Nephron progenitor cell (in vitro differentiated cells): ENCODE measurements at regions not wholly inside any gene's neighbourhood (a gene's known extent, or its start where the extent isn't known, plus 50 kb on each side); places are given as distances from the start of the nearest gene placed in this dataset.

Source experiments
- DNase-seq: peaks from one replicate; pipeline ENCODE4 v3.0.0; 2021
- H3K27ac Mint-ChIP-seq: 2 replicates; pipeline ENCODE4 v1.8.0; 2021; ENCODE audit warnings: mild to moderate bottlenecking, moderate library complexity, mixed read lengths
- H3K27me3 Mint-ChIP-seq: 2 replicates; pipeline ENCODE4 v1.8.0; 2021; ENCODE audit warnings: mild to moderate bottlenecking, low read depth, mixed read lengths; ENCODE audit not compliant: poor library complexity
- H3K36me3 Mint-ChIP-seq: 2 replicates; pipeline ENCODE4 v1.8.0; 2021; ENCODE audit warnings: low read depth, mixed read lengths
- H3K4me1 Mint-ChIP-seq: 2 replicates; pipeline ENCODE4 v1.8.0; 2021; ENCODE audit warnings: mixed read lengths
- H3K4me3 Mint-ChIP-seq: 2 replicates; pipeline ENCODE4 v1.8.0; 2021; ENCODE audit warnings: mild to moderate bottlenecking, moderate library complexity, mixed read lengths
- H3K9me3 Mint-ChIP-seq: 2 replicates; pipeline ENCODE4 v1.8.0; 2021; ENCODE audit warnings: mild to moderate bottlenecking, moderate library complexity, mixed read lengths
- TF ChIP-seq, protein P1 (sequence below): fragments of 200-600 bp; sonication (generic); IDR thresholded peaks from 2 replicates; pipeline ENCODE4 v1.5.0; 2021; ENCODE audit warnings: antibody characterized with exemption

- TF ChIP-seq, protein P1, sequence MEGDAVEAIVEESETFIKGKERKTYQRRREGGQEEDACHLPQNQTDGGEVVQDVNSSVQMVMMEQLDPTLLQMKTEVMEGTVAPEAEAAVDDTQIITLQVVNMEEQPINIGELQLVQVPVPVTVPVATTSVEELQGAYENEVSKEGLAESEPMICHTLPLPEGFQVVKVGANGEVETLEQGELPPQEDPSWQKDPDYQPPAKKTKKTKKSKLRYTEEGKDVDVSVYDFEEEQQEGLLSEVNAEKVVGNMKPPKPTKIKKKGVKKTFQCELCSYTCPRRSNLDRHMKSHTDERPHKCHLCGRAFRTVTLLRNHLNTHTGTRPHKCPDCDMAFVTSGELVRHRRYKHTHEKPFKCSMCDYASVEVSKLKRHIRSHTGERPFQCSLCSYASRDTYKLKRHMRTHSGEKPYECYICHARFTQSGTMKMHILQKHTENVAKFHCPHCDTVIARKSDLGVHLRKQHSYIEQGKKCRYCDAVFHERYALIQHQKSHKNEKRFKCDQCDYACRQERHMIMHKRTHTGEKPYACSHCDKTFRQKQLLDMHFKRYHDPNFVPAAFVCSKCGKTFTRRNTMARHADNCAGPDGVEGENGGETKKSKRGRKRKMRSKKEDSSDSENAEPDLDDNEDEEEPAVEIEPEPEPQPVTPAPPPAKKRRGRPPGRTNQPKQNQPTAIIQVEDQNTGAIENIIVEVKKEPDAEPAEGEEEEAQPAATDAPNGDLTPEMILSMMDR = no peak
- H3K9me3 Mint-ChIP-seq = no peaks in the 10 kb centered on the region
- no peaks in the 10 kb centered on the region for H3K36me3 Mint-ChIP-seq
- no peak overlapping the region for H3K4me3 Mint-ChIP-seq
- peaks cover 23% of the 10 kb centered on the region for H3K27me3 Mint-ChIP-seq
- no peak overlapping the region for H3K27ac Mint-ChIP-seq
- peaks cover 38% of the 10 kb centered on the region for H3K4me1 Mint-ChIP-seq
- no peak for DNase-seq
Observed at GRCh38 chr14:101127224-101127623, 223.7 kb upstream of the RTL1 start.

DNA sequence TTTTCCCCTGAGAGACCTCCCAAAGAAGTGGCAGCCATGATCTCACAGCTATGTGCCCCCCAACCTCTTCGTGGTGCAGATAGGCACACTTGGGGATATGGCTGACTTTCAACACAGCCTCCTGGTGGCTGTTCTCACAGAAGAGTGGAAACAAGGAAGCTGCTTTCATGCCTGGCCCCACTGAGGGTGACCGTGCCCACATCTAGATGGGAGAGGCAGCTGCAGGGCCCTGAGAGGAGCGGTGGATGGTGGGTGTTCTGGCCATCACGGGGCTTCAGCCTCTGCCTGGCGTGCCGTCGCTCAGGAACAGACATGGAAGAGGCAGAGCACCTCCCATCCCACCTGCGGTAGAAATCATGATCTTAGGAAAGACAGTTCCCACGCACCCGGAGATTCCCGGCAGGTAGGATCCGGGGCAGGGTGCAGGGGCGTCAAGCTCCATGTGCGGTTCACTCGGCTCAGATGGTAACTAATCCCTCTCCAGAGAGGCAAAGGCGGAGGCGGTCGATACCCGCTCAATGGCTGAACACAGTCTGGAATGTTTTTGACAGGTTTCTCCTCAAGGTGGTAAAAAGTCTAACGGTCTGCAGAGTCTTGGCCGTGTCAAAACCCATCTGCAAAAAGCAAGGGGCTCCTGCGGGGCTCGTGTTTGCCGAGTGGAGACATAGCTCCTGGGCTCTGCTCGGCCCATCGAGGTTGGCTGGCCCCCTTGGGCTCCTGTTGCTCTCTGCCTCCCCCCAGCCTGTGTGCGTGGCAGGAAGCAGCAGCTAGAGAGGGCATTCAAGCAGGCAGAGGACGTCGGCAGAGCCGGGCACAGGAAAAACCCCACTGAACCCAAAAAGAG is 225.2 kb upstream of the RTL1 start:
- TF ChIP-seq, protein P1 = no peak

GRCh38 chr14:101129521-101130167 is 226.1 kb upstream of the RTL1 start:
- H3K4me3 Mint-ChIP-seq = no peak overlapping the region

More for the DNA sequence above, 225.2 kb upstream of the RTL1 start:
- Mint-ChIP-seq H3K4me1 (peaks cover 29% of the 10 kb centered on the region), H3K9me3 (no peaks in the 10 kb centered on the region), H3K27me3 (peaks cover 21% of the 10 kb centered on the region), H3K4me3 (no peak overlapping the region), H3K27ac (peak overlapping the region; percentile 49), H3K36me3 (no peaks in the 10 kb centered on the region)
- DNase-seq = no peak

DNA sequence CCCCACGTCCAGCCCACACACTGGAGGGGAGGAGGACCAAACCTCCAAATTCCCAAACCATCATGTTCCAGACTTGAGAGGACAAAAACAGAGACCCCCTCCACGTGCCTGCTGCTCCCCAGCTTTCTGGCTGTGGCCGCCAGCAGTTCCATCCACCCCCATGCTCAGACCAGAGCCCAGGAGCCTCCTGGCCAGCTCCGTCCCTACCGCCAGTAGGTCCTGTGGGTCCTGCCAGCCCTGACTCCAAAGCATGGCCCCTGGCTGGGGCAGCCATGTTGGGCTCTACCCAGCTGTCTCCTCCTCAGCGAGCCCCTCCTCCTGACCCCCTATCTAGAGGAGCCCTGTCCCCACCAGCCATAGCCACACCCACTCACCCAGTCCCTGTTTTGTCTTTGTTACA is 227.3 kb upstream of the RTL1 start:
- H3K27me3 Mint-ChIP-seq = peaks cover 21% of the 10 kb centered on the region
- TF ChIP-seq, protein P1 = no peak
- H3K4me1 Mint-ChIP-seq = peaks cover 44% of the 10 kb centered on the region
- no peak overlapping the region for H3K27ac Mint-ChIP-seq
- no peak overlapping the region for H3K4me3 Mint-ChIP-seq
- no peaks in the 10 kb centered on the region for H3K9me3 Mint-ChIP-seq
- no peaks in the 10 kb centered on the region for H3K36me3 Mint-ChIP-seq
- no peak for DNase-seq

More at GRCh38 chr14:101129521-101130167, 226.1 kb upstream of the RTL1 start:
- Mint-ChIP-seq H3K36me3 (no peaks in the 10 kb centered on the region), H3K4me1 (peaks cover 32% of the 10 kb centered on the region), H3K9me3 (no peaks in the 10 kb centered on the region), H3K27me3 (peaks cover 21% of the 10 kb centered on the region), H3K27ac (no peak overlapping the region)
- DNase-seq = no peak
- TF ChIP-seq, protein P1 = no peak

DNA sequence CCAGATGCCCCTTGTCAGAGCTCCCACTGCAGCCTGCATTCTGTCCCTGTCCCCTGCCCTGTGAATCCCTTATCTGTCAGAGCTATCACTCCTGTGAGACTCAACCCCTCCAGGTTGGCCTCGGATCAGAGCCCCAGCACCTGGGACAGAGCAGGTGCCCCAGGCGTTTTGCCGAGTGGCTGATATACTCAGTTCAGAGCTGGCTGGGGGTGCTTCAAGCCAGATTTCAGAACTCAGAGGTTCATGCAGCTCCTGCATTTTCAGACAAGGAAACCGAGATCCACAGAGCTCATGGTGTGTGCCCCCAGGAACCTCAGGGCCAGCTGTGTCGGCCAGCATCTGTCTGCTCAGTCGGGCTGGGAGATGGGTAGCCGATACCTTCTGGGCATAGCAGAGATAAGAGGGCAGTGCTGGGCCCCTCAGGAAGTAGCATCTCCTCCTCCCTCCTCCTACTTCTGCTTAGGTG is 228.0 kb upstream of the RTL1 start:
- no peaks in the 10 kb centered on the region for H3K36me3 Mint-ChIP-seq
- no peaks in the 10 kb centered on the region for H3K9me3 Mint-ChIP-seq
- H3K4me1 Mint-ChIP-seq = peaks cover 48% of the 10 kb centered on the region
- TF ChIP-seq, protein P1 = no peak
- no peak for DNase-seq
- peaks cover 21% of the 10 kb centered on the region for H3K27me3 Mint-ChIP-seq
- H3K4me3 Mint-ChIP-seq = no peak overlapping the region
- H3K27ac Mint-ChIP-seq = no peak overlapping the region
